SK-N-SH treated with all-trans-retinoic acid at 6 μM for 48 hours (cell line): ENCODE measurements at regions not wholly inside any gene's neighbourhood (a gene's known extent, or its start where the extent isn't known, plus 50 kb on each side); places are given as distances from the start of the nearest gene placed in this dataset.

ENCODE experiments used
- ATAC-seq: fragments of 200-7000 bp; cut with Tn5 transposase; 3 replicates; pipeline ENCODE4 v1.9.1; 2020; ENCODE audit warnings: mild to moderate bottlenecking, moderate library complexity
- ARNTL ChIP-seq: fragments of 450-650 bp; formaldehyde crosslinking; IDR thresholded peaks from 2 replicates; pipeline ENCODE4 v1.5.0; 2020; ENCODE audit warnings: low read depth, mild to moderate bottlenecking, moderate library complexity, borderline replicate concordance
- BACH2 ChIP-seq: fragments of 250-450 bp; sonication (Bioruptor Pico); IDR thresholded peaks from 2 replicates; pipeline ENCODE4 v1.9.0; 2021; ENCODE audit warnings: mild to moderate bottlenecking, borderline replicate concordance
- CREB5 ChIP-seq: fragments of 250-450 bp; sonication (Bioruptor Pico); IDR thresholded peaks from 2 replicates; pipeline ENCODE4 v1.5.1; 2020; ENCODE audit warnings: low read depth, mild to moderate bottlenecking, moderate library complexity
- CSRNP3 ChIP-seq: fragments of 250-450 bp; sonication (Bioruptor Pico); IDR thresholded peaks from 2 replicates; pipeline ENCODE4 v1.5.1; 2021; ENCODE audit warnings: mild to moderate bottlenecking, moderate library complexity
- ESRRG ChIP-seq: fragments of 250-450 bp; sonication (Bioruptor Pico); IDR thresholded peaks from 2 replicates; pipeline ENCODE4 v1.6.1; 2021; ENCODE audit warnings: mild to moderate bottlenecking
- GLIS3 ChIP-seq: fragments of 250-450 bp; sonication (Bioruptor Pico); IDR thresholded peaks from 2 replicates; pipeline ENCODE4 v1.5.0; 2020; ENCODE audit warnings: mild to moderate bottlenecking, moderate library complexity
- ISL1 ChIP-seq: fragments of 250-450 bp; sonication (Bioruptor Pico); IDR thresholded peaks from 2 replicates; pipeline ENCODE4 v2.1.2; 2022; ENCODE audit warnings: mild to moderate bottlenecking, moderate library complexity
- OSR1 ChIP-seq: fragments of 250-450 bp; sonication (Bioruptor Pico); IDR thresholded peaks from 2 replicates; pipeline ENCODE4 v1.8.0; 2022; ENCODE audit warnings: moderate library complexity, mild to moderate bottlenecking, inconsistent platforms
- PATZ1 ChIP-seq: fragments of 250-450 bp; sonication (Bioruptor Pico); IDR thresholded peaks from 2 replicates; pipeline ENCODE4 v1.8.0; 2020; ENCODE audit warnings: mild to moderate bottlenecking, moderate library complexity, borderline replicate concordance
- PPARA ChIP-seq: fragments of 250-450 bp; sonication (Bioruptor Pico); IDR thresholded peaks from 2 replicates; pipeline ENCODE4 v1.5.0; 2020; ENCODE audit warnings: mild to moderate bottlenecking, borderline replicate concordance
- RARB ChIP-seq: fragments of 250-450 bp; sonication (Bioruptor Pico); IDR thresholded peaks from 2 replicates; pipeline ENCODE4 v1.8.0; 2021; ENCODE audit warnings: mild to moderate bottlenecking, moderate library complexity
- TCF4 ChIP-seq: fragments of 250-450 bp; sonication (Bioruptor Pico); IDR thresholded peaks from 2 replicates; pipeline ENCODE4 v1.8.0; 2021; ENCODE audit warnings: mild to moderate bottlenecking, moderate library complexity, borderline replicate concordance
- TOX ChIP-seq: fragments of 250-450 bp; sonication (Bioruptor Pico); IDR thresholded peaks from 2 replicates; pipeline ENCODE4 v1.8.0; 2021; ENCODE audit warnings: mild to moderate bottlenecking, moderate library complexity, borderline replicate concordance
- ZC3H10 ChIP-seq: fragments of 250-450 bp; sonication (Bioruptor Pico); IDR thresholded peaks from 2 replicates; pipeline ENCODE4 v1.5.1; 2021; ENCODE audit warnings: mild to moderate bottlenecking, moderate library complexity
- ZFP3 ChIP-seq: fragments of 250-450 bp; sonication (Bioruptor Pico); IDR thresholded peaks from 2 replicates; pipeline ENCODE4 v1.5.0; 2020; ENCODE audit warnings: mild to moderate bottlenecking, moderate library complexity
- ZFP30 ChIP-seq: fragments of 450-650 bp; formaldehyde crosslinking; IDR thresholded peaks from 2 replicates; pipeline ENCODE4 v1.5.0; 2022; ENCODE audit warnings: mild to moderate bottlenecking, moderate library complexity
- ZNF565 ChIP-seq: fragments of 450-650 bp; formaldehyde crosslinking; conservative IDR thresholded peaks from 2 replicates; pipeline ENCODE4 v1.5.0; 2020; ENCODE audit warnings: low read depth, mild to moderate bottlenecking, moderate library complexity
- ZNF70 ChIP-seq: fragments of 450-650 bp; formaldehyde crosslinking; IDR thresholded peaks from 2 replicates; pipeline ENCODE4 v1.5.0; 2020; ENCODE audit warnings: mild to moderate bottlenecking, moderate library complexity
- ZNF8 ChIP-seq: fragments of 450-650 bp; formaldehyde crosslinking; IDR thresholded peaks from 2 replicates; pipeline ENCODE4 v1.5.0; 2020; ENCODE audit warnings: mild to moderate bottlenecking, moderate library complexity
- TF ChIP-seq, protein P1 (sequence below): fragments of 250-450 bp; sonication (Bioruptor Pico); IDR thresholded peaks from 2 replicates; pipeline ENCODE4 v1.8.0; 2021; ENCODE audit warnings: low read depth, mild to moderate bottlenecking, moderate library complexity, borderline replicate concordance

DNA sequence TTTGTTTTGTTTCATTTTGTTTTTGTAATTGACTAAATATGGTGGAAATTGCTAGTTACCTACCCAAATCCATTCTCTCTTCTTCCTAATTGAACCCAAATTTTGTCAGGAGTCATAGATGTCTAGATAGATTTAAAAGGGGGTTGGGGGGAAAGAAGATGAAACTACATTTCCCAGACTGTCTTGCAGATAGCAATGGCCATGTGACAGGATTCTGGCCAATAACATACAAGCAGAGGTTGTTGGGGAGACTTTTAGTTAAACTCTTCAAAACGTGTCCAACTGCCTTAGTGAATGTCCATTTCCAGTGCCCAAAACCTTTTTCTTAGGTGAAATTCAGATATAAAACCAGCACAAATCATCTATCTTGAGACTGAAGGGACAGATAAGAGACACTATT is 583.9 kb upstream of the API5 start:
- ATAC-seq: no peak
- no peak for TF ChIP-seq ZNF70 (CRISPR knock-in tag)
- TF ChIP-seq PATZ1: no peak
- no peak for TF ChIP-seq RARB (CRISPR knock-in tag)
- no peak for TF ChIP-seq ZFP3
- TF ChIP-seq, protein P1, sequence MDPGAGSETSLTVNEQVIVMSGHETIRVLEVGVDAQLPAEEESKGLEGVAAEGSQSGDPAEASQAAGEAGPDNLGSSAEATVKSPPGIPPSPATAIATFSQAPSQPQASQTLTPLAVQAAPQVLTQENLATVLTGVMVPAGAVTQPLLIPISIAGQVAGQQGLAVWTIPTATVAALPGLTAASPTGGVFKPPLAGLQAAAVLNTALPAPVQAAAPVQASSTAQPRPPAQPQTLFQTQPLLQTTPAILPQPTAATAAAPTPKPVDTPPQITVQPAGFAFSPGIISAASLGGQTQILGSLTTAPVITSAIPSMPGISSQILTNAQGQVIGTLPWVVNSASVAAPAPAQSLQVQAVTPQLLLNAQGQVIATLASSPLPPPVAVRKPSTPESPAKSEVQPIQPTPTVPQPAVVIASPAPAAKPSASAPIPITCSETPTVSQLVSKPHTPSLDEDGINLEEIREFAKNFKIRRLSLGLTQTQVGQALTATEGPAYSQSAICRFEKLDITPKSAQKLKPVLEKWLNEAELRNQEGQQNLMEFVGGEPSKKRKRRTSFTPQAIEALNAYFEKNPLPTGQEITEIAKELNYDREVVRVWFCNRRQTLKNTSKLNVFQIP (CRISPR knock-in tag): no peak
- TF ChIP-seq BACH2 (CRISPR knock-in tag): no peak
- TF ChIP-seq OSR1 (CRISPR knock-in tag): no peak
- no peak for TF ChIP-seq PPARA (CRISPR knock-in tag)
- no peak for TF ChIP-seq ZNF565 (CRISPR knock-in tag)
- TF ChIP-seq ZNF8: no peak
- TF ChIP-seq TCF4 (CRISPR knock-in tag): no peak
- no peak for TF ChIP-seq ISL1 (CRISPR knock-in tag)
- no peak for TF ChIP-seq ESRRG
- TF ChIP-seq ZFP30: no peak
- no peak for TF ChIP-seq CREB5 (CRISPR knock-in tag)

DNA sequence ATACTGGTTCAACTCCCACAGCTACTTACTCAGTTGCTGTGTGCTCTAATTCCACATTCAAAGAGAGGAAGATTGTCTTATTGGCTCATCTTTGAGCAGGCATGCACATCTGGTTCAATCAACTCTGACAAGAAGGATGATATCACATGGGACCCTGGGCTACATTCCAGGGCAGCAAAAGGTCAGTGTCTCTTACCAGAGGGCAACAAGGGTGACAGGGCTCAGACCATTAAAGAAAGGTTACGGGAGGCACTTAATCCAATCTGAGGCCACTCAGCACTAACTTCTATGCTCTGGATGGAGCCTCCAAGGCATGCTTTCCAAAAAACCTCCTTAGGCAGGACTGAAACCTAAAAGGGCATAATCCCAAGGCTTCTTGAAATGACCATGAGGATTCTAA is 549.4 kb upstream of the API5 start:
- TF ChIP-seq ISL1 (CRISPR knock-in tag) (no peak), ZFP30 (no peak), TOX (CRISPR knock-in tag) (no peak), PATZ1 (no peak), GLIS3 (no peak), RARB (CRISPR knock-in tag) (no peak), CSRNP3 (CRISPR knock-in tag) (no peak)
- TF ChIP-seq, all 23 proteins: peak for 0
- no peak for ATAC-seq

DNA sequence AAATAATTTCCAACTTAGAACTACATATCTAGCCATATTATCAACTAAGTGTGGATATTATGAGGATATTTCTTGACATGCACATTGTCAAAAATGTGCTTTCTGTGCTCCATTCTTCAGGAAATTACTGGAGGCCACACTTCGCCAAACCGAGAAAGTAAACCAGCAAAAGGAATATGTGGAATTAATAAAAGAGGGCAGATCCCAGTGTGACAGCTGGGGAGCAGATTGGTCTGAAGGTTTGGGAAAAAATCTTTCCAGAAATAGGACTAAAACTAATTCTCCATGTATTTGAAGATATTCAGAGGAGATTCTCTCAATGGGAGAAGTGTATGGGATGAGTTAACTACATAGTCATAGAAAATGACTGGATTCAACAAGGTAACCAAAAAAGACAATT is 546.9 kb upstream of the API5 start:
- TF ChIP-seq BACH2 (CRISPR knock-in tag) (no peak), ZNF8 (no peak), TCF4 (CRISPR knock-in tag) (no peak)
- TF ChIP-seq, all 23 proteins: peak for 0
- no peak for ATAC-seq

DNA sequence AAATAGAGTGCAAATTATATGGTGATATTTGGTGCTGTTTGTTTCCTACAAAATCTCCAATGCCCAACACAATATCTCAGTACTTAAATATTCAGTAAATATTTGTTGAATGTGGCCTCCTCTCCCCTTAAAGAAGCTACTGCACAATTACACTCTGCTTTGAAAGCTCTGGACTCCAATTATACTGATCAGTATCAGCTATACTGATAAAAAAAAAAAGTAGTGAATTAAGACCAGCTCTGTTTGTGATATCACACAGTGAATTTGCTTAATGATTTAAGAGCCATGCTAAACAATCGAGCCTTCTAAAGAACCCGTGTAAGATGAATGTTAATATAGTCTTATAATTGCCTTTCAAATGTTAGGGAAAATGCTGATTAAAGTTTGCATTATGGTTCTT is 543.2 kb upstream of the API5 start:
- TF ChIP-seq, protein P1 (CRISPR knock-in tag): no peak
- TF ChIP-seq ZFP3 (no peak), ZC3H10 (no peak), ZNF565 (CRISPR knock-in tag) (no peak), PPARA (CRISPR knock-in tag) (no peak), RARB (CRISPR knock-in tag) (no peak), ISL1 (CRISPR knock-in tag) (no peak), ZFP30 (no peak), ARNTL (CRISPR knock-in tag) (no peak), CSRNP3 (CRISPR knock-in tag) (no peak), GLIS3 (no peak), BACH2 (CRISPR knock-in tag) (no peak), CREB5 (CRISPR knock-in tag) (no peak), ZNF8 (no peak), ZNF70 (CRISPR knock-in tag) (no peak), OSR1 (CRISPR knock-in tag) (no peak)
- ATAC-seq: no peak
